DOHH2 (cell line): ENCODE measurements at regions not wholly inside any gene's neighbourhood (a gene's known extent, or its start where the extent isn't known, plus 50 kb on each side); places are given as distances from the start of the nearest gene placed in this dataset.

Experiments
- CTCF ChIP-seq: fragments of 200-600 bp; sonication (generic); IDR thresholded peaks from one replicate; pipeline ENCODE4 v1.5.1; 2014; ENCODE audit warnings: antibody characterized with exemption, mild to moderate bottlenecking, low read depth, low read length; ENCODE audit not compliant: poor library complexity, severe bottlenecking
- EZH2phosphoT487 ChIP-seq: fragments of 200-600 bp; sonication (generic); IDR thresholded peaks from 2 replicates; pipeline ENCODE4 v1.6.1; 2017; ENCODE audit warnings: borderline replicate concordance, mild to moderate bottlenecking, antibody characterized with exemption, low read length, moderate library complexity, mixed read lengths

- TF ChIP-seq CTCF (no peak), EZH2phosphoT487 (no peak)
These were observed 341.0 kb downstream of the NAP1L3 start for GRCh38 chrX:93332329-93332728.
